RKO (cell line): ENCODE measurements at regions not wholly inside any gene's neighbourhood (a gene's known extent, or its start where the extent isn't known, plus 50 kb on each side); places are given as distances from the start of the nearest gene placed in this dataset.
"Not testable (repeated sequence)": the region's sequence is repeated elsewhere in the genome, so short reads cannot be mapped to it uniquely, and the experiment has no call there.

Source experiments
- DNase-seq: peaks from one replicate; pipeline ENCODE4 v3.0.0-alpha.2; 2016; ENCODE audit warnings: low spot score

GRCh38 chr20:18876394-18876793 lies 62.8 kb downstream of the SCP2D1 start:
- DNase-seq = not testable (repeated sequence)

GRCh38 chr20:18879262-18879661 lies 65.7 kb downstream of the SCP2D1 start:
- DNase-seq = no peak

GRCh38 chr20:18886756-18887155 lies 73.2 kb downstream of the SCP2D1 start:
- DNase-seq = no peak

GRCh38 chr20:18901980-18902737 lies 88.6 kb downstream of the SCP2D1 start:
- no peak for DNase-seq

- no peak for DNase-seq
Measured at GRCh38 chr20:18904192-18904591, 90.6 kb downstream of the SCP2D1 start.

GRCh38 chr20:18904624-18905023 lies 91.0 kb downstream of the SCP2D1 start:
- DNase-seq = peak; percentile 43

GRCh38 chr20:18906046-18906445 lies 92.5 kb downstream of the SCP2D1 start:
- DNase-seq = no peak

GRCh38 chr20:18907353-18907752 lies 93.8 kb downstream of the SCP2D1 start:
- no peak for DNase-seq

GRCh38 chr20:18908109-18908508 lies 94.5 kb downstream of the SCP2D1 start:
- no peak for DNase-seq

GRCh38 chr20:18909254-18909653 lies 95.7 kb downstream of the SCP2D1 start:
- no peak for DNase-seq

GRCh38 chr20:18913701-18914100 lies 100.1 kb downstream of the SCP2D1 start:
- no peak for DNase-seq

- no peak for DNase-seq
Measured at GRCh38 chr20:18914796-18915195, 101.2 kb downstream of the SCP2D1 start.

GRCh38 chr20:18916886-18917750 lies 103.5 kb downstream of the SCP2D1 start:
- DNase-seq = no peak

GRCh38 chr20:18919996-18920395 lies 106.4 kb downstream of the SCP2D1 start:
- DNase-seq = no peak

- no peak for DNase-seq
Measured at GRCh38 chr20:18921291-18921690, 107.7 kb downstream of the SCP2D1 start.

- no peak for DNase-seq
Measured at GRCh38 chr20:18922251-18922650, 108.7 kb downstream of the SCP2D1 start.

- DNase-seq = no peak
Measured at GRCh38 chr20:18922898-18923297, 109.3 kb downstream of the SCP2D1 start.

GRCh38 chr20:18926965-18927364 lies 113.4 kb downstream of the SCP2D1 start:
- no peak for DNase-seq

- no peak for DNase-seq
Measured at GRCh38 chr20:18928626-18929025, 115.0 kb downstream of the SCP2D1 start.

- DNase-seq = no peak
Measured at GRCh38 chr20:18929800-18930199, 116.2 kb downstream of the SCP2D1 start.

- no peak for DNase-seq
Measured at GRCh38 chr20:18943542-18943941, 130.0 kb downstream of the SCP2D1 start.

- DNase-seq = no peak
Measured at GRCh38 chr20:18956890-18957289, 143.3 kb downstream of the SCP2D1 start.

GRCh38 chr20:18957328-18957727 lies 143.7 kb downstream of the SCP2D1 start:
- no peak for DNase-seq
